GM21381 (cell line): ENCODE measurements at regions not wholly inside any gene's neighbourhood (a gene's known extent, or its start where the extent isn't known, plus 50 kb on each side); places are given as distances from the start of the nearest gene placed in this dataset.

ENCODE experiments used
- ATAC-seq: cut with Tn5 transposase; IDR thresholded peaks from one replicate; pipeline ENCODE4 v1.9.1; 2021; ENCODE audit warnings: mild to moderate bottlenecking, moderate library complexity; ENCODE audit not compliant: unreplicated experiment

DNA sequence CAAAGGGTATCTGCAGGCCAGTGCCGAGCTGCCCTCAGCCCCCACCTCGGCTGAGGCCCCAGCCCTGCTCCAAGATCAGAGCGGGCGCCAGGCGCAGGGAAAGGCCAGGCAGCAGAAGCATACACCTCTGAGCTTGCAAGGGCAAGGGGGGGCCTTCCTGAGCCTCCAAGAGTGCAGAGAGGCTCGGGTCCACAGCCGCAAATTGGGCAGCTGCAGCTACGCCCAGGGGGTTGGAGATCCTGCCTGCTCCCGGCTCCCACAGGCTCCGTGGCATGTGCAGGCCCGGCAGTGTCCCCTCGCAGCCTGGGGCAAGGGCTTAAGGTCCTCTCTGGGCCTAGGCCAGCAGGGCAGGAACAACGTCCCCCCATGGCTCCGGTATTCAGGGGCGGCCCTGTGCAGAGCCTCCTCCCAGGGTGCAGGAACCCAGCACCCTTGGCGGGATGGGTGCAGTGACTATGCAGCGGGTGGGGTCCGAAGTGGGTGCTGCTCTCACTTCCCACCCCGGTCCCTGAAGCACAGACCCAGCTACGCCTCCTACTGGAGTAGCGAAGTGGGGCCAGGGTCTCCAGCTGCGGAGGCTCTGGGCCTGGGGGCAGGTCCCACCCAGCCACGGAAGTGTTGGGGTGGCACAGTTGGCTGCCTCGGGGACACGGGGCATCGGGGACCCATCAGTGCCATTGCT, 120.2 kb upstream of the TMEFF2 start:
- ATAC-seq, result no peak

DNA sequence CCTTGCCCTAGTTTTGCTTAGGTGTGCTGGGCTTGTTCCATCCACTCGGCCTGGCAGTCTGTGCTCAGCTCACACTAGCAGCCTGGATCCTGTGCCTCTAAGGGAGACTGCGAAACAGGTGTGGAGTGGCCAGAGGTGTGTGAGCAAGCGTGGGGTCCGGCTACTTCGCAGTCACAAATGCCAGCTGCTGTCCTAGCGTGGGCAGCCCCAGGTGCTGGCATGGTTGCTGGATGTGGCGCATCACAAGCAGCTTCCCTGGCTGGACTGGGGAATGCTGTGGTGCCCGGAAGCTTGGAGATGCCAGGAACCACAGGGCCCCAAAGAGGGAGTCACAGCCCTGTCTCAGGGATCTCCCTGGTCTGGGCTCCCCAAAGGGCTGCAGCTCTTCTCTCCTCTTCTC, 119.0 kb upstream of the TMEFF2 start:
- no peak for ATAC-seq

DNA sequence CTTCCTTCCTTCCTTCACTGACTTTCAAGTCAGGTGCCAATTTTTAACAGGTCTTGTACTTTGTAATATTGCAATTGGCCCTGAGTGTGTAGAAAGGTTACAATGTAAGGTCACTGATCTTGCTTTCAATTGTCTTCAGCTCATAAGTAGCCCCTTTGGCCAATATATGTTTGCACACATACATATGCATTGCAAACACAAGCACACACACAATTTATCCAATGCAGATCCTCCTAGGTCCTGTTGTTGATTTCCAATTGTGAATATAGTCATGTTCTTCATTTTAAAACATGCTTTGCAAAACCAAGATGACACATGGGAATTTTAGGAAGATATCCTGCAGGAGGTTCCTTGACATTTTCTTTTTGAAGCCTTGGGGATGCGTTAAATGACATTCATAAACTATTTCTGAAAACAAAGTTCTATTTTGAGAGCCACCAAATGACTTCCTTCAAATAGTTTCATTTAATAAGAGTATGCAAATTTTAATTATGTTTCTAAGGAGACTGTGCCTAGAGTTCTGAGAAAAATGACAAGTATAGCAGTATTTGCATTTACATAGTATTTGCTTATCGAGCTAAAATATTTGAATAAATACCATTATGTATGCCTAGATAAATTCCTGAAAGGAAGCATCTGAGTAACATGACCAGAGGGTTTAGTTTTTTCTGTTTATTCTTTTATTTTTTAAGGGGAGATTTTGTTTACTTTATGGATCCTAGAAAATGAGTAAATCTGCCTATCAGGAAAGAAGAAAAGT, 117.1 kb upstream of the TMEFF2 start:
- no peak for ATAC-seq

DNA sequence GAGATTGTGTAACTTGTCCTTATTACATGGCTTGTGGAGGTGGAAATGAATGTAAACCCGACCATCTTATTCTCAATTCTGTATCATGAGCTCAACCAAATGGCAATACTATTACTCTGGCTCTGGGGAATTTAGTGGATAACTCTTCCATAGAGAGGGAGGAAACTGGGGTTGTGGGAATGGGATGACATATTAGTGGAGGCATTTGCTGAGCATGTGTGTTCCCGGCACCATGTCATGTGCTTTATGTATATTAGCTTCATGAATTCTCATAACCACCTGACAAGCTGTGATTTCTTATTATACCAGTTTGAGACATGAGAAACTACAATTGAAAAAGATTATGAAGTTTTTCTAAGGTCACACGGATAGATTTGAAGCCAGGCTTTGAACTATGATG, 112.8 kb upstream of the TMEFF2 start:
- ATAC-seq, result no peak

DNA sequence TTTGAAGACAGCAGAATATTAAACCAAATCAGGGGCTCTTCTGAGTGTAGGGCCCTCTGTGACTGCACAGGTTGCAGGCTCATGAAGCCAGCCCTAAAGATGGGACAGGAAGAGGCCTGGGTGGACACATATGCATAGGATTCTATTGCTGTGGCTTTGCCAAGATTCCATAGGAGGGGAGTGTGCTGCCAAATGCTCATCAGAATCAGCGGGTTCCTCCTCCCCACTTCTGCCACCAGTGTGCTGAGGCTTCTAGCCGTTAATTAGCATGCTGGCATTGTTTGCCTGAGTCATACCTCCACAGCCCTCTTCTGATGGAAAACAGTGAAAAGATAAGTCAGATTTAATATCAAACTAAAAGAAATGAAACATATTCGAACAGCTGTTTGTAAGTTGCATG, 103.9 kb upstream of the TMEFF2 start:
- no peak for ATAC-seq

DNA sequence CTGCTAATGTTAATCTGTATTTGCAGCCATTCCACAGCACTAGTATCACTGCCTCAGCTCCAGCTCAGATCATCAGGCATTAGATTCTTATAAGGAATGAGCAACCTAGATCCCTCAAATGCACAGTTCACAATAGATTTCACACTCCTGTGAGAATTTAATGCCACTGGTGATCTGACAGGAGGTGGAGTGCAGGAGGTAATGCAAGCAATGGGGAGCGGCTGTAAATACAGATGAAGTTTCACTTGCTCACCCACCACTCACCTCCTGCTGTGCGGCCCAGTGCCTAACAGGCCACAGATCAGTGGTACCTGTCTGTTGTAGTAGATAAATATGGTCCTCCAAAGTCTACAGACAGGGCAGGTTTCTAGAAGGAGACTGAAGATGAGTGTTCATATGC, 97.7 kb upstream of the TMEFF2 start:
- ATAC-seq, result no peak

DNA sequence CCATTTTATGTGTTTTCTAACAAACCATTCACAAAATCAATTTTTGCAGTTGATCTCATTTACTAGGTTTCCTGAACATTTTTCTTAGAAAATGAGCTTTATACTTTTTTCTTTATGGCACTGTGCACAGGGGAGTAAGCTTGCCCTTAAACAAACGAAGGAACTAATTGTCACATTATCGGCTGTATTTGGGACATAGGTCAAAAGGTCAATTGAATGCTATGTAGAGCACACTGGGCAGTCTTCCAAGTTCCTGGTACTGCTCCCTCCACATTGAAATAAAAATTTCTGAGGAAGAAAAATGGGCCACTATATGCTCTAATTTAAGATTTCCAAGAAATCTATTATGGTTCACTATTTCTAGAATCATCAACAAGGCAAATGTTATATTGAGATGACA, 93.6 kb upstream of the TMEFF2 start:
- no peak for ATAC-seq

DNA sequence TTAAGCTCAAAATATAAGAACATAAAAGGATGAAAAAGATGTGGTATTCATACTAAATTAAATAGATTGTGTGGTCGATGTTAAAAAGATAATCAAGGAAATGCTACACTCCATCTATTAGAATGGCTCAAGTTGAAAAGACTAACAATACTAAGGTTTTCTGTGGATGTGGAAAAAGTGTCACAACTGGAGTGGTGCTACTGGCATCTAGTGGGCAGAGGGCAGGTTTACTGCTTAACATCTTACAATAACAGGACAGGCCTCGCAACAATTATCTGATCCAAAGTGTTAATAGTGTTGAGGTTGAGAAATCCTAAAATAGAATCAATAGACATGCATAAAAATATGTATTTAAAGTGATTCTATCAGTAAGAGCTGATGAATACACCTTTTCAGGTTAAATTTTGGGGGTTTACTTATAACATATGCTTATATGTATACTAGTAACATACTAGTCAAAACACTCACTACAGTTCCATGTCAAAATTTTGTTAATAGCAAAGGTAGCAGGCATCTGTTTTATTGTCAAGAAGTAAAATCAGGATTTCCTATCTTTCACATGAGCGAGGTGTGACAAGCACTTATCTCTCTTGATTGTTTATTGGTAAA, 91.5 kb upstream of the TMEFF2 start:
- ATAC-seq, result no peak

DNA sequence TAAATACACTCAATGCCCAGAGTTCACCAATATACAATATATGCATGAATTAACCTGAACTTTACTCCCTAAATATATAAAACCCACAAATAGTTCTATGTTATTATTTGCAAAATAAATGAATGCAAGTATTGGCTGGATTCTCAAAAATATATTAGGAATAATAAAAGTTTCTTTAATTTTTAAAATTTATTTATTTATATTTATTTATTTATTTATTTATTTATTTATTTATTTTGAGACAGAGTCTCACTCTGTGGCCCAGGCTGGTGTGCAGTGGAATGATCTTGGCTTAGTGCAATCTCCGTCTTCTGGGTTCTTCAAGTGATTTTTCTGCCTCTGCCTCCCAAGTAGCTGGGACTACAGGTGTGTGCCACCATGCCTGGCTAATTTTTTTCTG, 88.7 kb upstream of the TMEFF2 start:
- ATAC-seq, result no peak

DNA sequence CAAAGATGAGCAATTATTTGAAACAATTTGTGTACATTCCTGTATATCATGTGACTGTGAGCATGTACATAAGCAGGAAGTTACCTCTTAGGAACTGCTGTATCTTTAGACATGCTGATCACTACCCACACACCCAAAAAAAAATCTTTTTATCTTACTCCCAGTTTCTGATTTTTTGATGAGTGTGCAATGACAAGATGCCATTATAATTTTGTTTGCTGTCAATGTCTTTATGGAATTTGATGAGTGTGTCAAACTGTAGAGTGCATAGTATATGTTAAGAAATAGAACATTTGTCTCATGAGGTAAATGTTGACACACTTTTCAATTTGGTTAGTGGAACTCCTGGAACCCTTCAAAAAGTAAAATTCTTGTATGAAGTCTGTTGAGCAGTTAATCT, 84.0 kb upstream of the TMEFF2 start:
- no peak for ATAC-seq

DNA sequence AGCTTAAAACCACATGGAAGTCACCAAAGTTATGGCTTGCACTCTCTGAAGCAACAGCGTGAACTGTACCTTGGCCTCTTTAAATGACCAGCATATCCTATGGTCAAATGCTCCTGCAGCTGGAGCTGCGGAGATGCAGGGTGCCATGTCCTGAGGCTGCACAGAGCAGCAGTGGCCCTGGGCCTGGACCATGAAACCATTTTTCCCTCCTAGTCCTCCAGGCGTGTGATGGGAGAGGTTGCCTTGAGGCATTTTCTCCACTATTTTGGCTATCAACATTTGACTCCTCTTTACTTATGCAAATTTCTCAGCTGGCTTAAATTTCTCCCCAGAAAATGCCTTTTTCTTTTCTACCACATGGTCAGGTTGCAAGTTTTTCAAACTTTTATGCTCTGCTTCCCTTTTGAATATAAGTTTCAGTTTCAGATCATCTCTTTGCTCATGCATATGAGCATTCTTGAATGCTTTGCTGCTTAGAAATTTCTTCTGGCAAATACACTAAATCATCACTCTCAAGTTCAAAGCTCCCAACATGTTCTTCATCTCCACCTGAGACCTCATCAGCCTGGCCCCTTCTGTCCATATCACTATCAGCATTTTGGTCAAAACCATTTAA, 82.9 kb upstream of the TMEFF2 start:
- no peak for ATAC-seq

DNA sequence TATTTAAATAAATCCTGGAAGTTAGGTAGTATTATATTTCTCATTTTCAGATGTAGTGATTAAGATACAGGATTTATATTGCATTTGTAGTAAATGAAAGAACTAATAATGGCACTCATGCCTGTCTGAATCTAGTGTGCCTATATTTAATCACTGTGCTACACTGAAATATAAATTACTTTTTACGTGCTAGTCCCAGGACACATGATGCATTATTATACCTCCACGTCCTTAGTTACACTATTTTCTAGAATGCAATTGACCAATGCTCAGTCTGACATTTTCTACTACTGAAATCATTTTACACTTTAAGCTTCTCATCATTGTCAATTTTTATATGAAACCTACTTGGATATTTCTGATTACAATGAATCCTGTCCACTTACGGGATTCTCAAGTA, 80.9 kb upstream of the TMEFF2 start:
- no peak for ATAC-seq

DNA sequence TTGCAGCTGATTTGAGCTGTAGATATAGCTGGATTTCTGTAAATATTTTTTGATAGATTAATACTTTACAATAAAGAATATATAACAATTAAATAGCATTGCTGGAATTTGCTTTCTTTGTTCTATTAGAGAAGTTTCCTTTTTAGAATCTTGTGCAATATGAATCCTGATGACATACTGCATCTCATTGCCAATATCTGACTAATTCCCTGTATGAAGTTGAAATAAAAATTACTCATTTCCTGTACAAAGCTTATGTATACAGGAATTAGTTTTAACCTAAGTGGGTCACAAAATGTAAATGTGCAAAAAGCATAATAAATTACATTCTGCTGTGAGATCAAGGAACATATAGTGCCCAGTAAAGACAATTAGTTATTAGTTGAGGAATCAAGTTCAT, 72.8 kb upstream of the TMEFF2 start:
- ATAC-seq, result no peak

DNA sequence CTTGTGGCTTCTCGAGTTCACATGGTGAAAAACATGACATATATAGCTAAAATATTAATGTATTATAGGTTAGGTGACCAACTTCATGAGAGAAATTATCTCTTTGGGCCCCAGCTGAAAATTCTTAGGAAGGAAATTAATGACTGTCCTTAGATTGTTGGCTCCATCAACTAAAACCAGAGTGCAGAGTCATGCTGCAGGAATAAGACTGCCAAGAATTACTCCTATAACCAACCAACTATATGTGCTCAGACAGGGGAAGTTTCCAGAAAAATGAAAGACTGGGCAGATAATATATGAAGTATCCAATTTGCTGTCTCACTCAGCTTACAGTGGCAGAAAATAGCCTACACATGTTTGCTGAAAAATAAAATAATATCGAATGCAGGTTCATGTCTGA, 71.0 kb upstream of the TMEFF2 start:
- no peak for ATAC-seq

DNA sequence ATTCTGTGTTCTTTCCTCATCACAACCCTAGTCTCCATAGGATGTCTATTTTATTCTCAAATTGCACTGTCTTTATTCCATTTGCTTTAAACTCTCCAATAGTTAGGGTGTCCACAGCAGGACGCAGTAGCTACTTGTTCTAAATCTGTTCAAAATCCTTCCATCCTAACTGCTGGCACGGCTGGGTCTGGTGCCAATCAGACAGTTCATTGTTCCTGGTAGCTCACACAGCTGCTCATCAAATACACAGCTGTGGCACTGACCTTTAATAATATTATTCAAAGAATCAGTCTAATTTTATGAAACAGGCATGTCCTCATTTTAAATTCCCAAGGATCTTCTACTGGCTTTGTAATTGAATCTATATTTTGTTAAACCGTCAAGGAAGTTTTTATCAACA, 59.7 kb upstream of the TMEFF2 start:
- no peak for ATAC-seq

DNA sequence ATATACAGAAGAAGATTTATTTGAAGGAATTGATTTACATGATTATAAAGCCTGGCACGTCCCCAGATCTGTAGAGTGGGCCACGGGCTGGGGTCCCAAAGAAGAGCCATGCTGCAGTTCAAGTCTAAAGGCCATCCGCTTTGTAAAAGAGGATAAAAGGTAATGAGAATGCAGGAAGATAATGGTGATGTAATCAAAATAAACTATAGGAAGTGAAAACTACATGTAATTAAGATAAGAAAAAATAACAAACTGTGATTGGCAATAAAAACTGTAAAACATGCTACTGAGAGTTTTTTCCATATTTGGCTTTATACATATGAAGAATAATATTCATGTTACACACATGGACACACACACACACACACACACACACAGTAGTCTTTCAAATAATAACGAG, 59.0 kb upstream of the TMEFF2 start:
- no peak for ATAC-seq

DNA sequence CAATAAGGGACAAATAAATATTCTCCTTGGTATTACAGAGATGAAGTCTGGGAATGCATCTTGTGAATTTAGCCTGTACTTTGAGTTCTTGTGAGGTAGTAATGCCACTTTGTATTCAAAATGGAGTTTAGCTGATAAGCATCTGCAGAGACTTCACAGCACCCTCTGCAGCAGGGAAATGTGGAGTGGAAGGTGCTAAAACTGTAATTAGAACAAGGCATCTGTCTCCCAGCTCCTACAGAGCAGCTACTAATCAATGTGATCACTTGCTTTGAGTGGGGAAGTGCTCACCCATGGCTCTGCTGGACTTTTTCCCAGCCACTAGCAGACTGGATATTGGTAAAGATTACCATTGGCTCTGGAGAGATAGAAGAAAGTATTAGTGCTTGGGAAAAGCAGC, 56.2 kb upstream of the TMEFF2 start:
- ATAC-seq, result no peak

DNA sequence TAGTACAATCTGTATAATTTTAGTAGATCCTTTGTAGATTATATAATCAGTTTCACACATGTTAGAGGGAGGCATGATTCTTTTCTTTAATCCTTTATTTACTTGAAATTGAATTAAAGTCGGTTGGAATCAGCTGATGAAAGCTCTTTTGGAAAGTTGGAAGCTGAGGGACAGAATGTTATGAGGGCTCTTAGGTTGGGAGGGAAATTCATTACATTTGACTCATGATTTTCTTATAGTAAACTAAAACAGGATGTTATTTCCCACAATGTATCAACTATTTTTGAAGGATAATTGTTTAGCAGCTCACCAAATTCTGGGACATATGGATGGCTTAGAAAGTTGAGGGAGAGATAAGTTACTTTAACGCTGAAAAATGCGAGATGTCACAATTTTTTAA, 52.7 kb upstream of the TMEFF2 start:
- ATAC-seq, result no peak

DNA sequence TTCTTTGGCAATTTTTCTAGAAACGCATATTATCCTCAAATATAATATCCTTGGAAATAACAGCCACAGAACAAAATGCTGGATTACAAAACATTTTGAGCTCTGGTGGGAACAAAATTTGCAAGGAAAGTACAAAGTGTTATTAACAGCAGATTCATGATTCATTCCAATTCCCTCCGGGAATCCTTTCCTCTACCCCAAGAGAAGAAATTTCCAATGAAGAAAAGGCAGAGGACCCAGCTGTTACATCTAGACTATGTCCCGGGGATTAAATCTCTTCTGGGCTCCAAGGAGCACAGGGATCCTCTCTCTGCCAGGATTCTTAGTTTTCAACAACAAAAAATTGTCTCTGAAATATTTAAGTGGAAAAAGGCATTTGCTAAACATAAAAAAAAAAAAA, 51.6 kb upstream of the TMEFF2 start:
- no peak for ATAC-seq

DNA sequence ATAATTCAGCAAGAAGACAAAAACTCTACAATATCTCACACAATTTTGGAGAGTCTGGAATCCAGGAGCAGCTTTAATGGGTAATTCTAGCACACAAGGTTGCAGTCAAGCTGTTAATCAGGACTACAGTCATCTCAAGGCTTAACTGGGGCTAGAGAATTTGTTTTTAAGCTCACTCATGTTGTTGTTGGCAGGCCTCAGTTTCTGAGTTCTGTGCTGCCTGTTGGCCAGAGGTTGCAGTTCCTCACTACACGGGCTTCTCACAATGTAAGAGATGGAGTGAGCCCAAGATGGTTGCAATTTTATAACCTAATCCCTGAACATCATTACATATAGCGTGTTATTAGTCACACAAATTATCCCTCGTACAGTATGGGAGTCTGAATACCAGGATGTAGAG, 50.6 kb upstream of the TMEFF2 start:
- ATAC-seq, result no peak
